SH-SY5Y (cell line): ENCODE measurements at regions not wholly inside any gene's neighbourhood (a gene's known extent, or its start where the extent isn't known, plus 50 kb on each side); places are given as distances from the start of the nearest gene placed in this dataset.

ENCODE experiments used
- GATA2 ChIP-seq: IDR thresholded peaks from 2 replicates; pipeline ENCODE4 v1.6.1; 2011; ENCODE audit warnings: mild to moderate bottlenecking, low read depth, low read length
- GATA3 ChIP-seq: IDR thresholded peaks from 2 replicates; pipeline ENCODE4 v1.6.1; 2011; ENCODE audit warnings: low read depth, mild to moderate bottlenecking, low read length, moderate library complexity

GRCh38 chr2:52724585-52724984, 1043.0 kb upstream of the CHAC2 start:
- no peak for TF ChIP-seq GATA2
- no peak for TF ChIP-seq GATA3
